Cerebellar nuclear complex (tissue), 1 donor: ENCODE measurements at regions not wholly inside any gene's neighbourhood (a gene's known extent, or its start where the extent isn't known, plus 50 kb on each side); places are given as distances from the start of the nearest gene placed in this dataset.
A peak's percentile ranks its signal among the peaks of the same experiment; 100 is the strongest.
"Not testable (repeated sequence)": the region's sequence is repeated elsewhere in the genome, so short reads cannot be mapped to it uniquely, and the experiment has no call there.

ENCODE experiments used
- DNase-seq, 2 experiments: peaks; one replicate each; lab custom pipeline; 2025; lab: John Stamatoyannopoulos, UW

DNA sequence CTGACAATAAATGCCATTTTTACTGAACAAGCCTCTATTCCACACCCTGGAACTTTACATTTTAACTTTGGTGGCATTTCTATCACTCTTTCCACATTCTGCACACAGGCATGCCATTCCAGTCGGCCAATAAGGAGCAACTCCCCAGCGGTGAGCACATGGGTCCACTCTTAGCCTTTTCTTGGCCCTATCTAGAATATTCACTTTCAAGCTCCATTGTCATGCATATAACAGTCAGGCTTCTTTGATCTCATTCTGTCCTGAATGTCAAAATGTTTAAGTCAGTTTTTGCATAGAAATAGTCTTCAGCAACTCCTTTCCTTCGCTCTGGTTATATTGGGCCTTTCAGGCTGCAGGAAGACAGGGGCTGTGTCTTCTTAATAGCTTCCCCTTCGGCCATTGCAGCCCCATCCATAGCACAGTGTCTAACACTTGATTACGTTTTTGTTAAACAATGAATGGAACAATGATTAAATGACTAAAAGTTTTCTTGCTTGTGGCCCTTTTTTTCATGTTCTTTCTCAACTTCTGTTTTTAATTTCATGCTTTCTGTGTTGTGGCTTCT lies 427.3 kb downstream of the MFSD1 start:
- DNase-seq = no peak

- DNase-seq = no peak
Observed at GRCh38 chr3:159232966-159233365, 431.1 kb downstream of the MFSD1 start.

- DNase-seq = no peak
Observed at GRCh38 chr3:159233734-159234133, 431.9 kb downstream of the MFSD1 start.

DNA sequence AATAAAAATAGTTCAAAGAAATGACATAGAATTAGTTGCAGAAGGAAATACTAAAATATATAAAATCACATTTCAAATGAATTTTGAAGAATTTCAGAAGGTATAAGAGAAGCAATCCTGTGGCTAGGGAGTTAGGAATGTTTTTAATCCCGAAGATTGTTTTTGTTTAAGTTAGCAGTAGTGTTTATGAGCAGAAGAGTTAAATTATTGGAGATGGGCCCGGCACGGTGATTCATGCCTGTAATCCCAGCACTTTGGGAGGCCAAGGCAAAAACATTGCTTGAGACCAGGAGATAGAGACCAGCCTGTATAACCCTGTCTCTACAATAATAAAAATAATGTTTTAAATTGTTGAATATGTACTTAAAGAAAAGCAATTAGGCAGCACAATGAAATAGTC lies 432.5 kb downstream of the MFSD1 start:
- no peak for DNase-seq

DNA sequence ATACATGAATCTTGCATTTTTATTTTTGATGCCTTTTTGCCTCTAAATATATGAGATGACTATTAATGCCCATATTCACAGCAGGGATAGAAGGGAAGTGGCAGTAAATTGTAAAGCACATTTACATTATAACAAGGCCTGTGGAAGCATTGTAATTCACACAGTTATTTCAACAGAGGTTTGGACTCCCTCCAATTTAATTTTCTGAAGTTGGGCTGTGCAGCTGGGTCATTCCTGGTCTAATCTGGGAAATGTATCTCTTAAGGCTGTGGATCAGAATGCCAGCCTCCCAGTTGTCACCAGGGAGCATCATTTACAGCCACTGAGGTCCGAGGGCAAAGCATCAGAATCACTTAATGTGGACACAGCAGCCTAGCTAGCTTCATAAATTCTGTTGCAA lies 434.5 kb downstream of the MFSD1 start:
- DNase-seq = no peak

DNA sequence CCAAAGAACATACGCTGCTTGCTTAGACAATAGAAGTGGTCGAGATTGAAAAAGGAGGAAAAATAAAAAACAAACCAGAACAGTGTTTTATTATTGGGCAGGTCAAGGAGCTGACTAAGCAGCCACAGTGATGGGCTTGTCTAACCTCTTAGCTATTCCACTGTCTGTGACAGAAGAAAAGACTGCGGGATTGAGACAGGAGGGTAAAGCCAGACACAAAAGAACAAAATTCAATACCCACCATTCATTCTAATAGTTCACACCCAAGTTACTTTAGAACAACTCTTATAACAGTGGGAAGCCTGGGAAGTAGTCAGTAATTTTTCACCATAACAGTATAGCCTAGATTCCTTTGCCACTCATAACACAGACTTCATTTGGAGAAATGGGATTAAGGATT lies 435.4 kb downstream of the MFSD1 start:
- DNase-seq = no peak

- no peak for DNase-seq
Observed at GRCh38 chr3:159238646-159239045, 436.8 kb downstream of the MFSD1 start.

DNA sequence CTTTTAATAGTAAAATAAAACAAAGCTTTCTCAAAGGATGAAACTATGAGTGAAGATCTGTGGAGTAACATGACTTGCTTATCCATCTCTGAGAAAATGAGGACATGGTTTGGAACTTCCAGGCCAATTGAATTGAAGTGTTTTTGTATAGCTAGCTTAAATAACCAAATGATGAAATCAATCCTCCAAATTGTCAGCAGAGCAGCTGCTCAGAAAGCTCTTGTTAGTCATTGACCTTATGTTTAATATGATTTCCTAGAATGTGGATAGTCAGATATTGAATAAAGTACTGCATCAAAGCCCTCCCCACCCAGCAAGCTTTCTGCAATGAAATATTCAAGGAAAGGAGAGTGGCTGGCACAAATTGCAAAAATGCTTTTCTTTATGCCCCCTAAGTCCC lies 437.2 kb downstream of the MFSD1 start:
- no peak for DNase-seq

DNA sequence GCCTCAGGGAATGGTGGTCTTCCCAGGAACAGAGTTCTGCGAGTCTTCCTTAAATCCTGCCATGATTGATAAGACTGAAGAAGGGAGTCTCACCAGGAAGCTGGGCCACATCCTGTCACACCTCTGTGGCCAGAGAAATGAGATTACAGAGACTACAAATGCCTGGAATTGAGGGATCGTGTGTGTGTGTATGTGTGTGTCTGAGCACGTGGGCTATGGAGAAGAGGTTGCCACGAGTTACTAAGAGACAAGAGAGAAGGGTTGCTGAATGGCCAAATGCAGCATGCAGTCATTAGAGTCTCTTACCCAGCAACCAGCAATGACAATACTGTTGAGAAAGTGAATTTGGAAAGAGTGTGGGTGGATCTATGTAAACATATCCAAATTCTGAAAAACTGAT lies 443.1 kb downstream of the MFSD1 start:
- no peak for DNase-seq

- DNase-seq = no peak
Observed at GRCh38 chr3:159245871-159246270, 444.0 kb downstream of the MFSD1 start.

- DNase-seq = no peak
Observed at GRCh38 chr3:159246385-159246784, 444.5 kb downstream of the MFSD1 start.

DNA sequence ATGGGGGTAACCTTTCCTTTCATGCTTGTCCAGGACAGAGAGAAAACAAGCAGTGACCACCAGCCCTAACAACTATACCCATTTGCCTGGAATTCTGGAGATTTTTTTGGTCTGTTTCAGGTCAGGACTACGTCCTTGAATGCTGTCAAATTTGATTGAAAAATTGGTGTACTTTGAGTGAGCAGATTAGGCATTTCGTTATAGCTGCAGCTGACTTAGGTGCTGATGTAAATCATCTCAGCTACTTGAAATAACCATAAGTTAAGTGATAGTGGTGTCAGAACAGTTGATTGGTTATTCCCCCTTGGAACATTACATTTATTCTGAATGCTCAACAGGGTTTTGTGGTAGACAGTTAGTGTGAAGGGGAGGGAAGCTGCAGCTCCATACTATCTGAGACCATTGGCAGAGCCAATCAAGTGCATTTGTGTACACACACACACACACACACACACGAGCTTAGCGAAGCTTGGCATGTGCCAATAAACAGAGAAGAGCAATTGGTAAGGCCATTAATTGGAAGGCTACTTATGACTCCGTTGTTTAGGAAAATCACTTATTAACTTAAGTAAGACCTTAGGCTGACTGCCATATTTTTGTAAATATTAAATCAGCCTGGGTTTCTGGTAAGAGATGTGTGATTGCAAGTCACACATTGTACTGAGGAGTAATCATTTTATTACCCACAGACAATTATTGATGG lies 447.8 kb downstream of the MFSD1 start:
- no peak for DNase-seq

- DNase-seq = no peak
Observed at GRCh38 chr3:159250961-159251360, 449.1 kb downstream of the MFSD1 start.

- DNase-seq = no peak
Observed at GRCh38 chr3:159252274-159252673, 450.4 kb downstream of the MFSD1 start.

GRCh38 chr3:159252772-159253384 lies 451.0 kb downstream of the MFSD1 start:
- DNase-seq = no peak

- DNase-seq = no peak
Observed at GRCh38 chr3:159253860-159254259, 452.0 kb downstream of the MFSD1 start.

- no peak for DNase-seq
Observed at GRCh38 chr3:159257954-159258353, 456.1 kb downstream of the MFSD1 start.

GRCh38 chr3:159258934-159259333 lies 457.1 kb downstream of the MFSD1 start:
- DNase-seq = no peak

- DNase-seq = peak in 1 of 2 experiments; percentile 2
Observed at GRCh38 chr3:159260049-159260662, 458.3 kb downstream of the MFSD1 start.

- DNase-seq = not testable (repeated sequence)
Observed at GRCh38 chr3:159261333-159261732, 459.5 kb downstream of the MFSD1 start.

DNA sequence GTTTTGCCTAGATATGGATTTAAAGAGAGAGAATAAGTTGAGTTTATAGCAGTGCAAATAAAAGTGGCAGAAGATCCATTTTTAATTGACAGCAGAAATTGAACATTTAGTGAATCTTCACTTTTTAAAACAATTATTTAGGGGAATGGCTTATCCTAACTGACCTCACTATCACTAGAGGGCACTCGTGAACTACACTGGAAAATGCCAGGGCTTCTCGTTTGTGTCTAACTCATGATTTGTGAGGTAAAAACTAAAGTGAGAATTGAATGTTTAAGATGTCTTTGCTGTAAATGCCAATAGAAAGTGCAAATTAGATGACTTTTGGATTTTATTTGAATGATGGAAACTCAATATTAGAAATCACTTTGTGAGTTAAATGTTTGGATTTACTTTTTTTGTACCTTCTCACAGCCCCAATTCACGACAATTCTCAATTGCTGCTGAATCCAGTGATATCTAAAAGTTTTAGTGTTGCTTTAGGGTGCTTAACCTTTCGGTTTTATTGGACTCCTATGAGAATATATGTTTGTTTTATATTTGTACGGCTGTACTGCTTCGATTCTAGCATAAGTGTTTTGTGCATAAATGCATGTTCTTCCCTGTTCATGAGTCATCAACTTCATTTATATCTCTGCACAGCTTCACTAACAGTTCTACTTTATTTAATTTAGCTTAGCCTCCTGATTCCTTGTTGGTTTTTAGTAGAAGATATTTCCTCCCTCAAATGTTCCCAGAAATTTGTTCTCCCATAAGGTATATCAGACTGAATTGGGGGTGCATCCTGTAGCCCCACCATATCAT lies 462.1 kb downstream of the MFSD1 start:
- no peak for DNase-seq

- DNase-seq = no peak
Observed at GRCh38 chr3:159265705-159266104, 463.9 kb downstream of the MFSD1 start.
